Chondrocyte (in vitro differentiated cells): ENCODE measurements at regions not wholly inside any gene's neighbourhood (a gene's known extent, or its start where the extent isn't known, plus 50 kb on each side); places are given as distances from the start of the nearest gene placed in this dataset.

ENCODE experiments used
- DNase-seq: peaks from one replicate; pipeline ENCODE4 v3.0.0; 2021; ENCODE audit warnings: mixed read lengths, low spot score
- H3K27ac Mint-ChIP-seq: one replicate; pipeline ENCODE4 v1.8.0; 2021; ENCODE audit warnings: mild to moderate bottlenecking, moderate library complexity, mixed read lengths; ENCODE audit not compliant: unreplicated experiment
- H3K27me3 Mint-ChIP-seq: 2 replicates; pipeline ENCODE4 v1.8.0; 2021; ENCODE audit warnings: low read depth, mixed read lengths
- H3K36me3 Mint-ChIP-seq: 2 replicates; pipeline ENCODE4 v1.8.0; 2021; ENCODE audit warnings: low read depth, mixed read lengths
- H3K4me1 Mint-ChIP-seq: 2 replicates; pipeline ENCODE4 v1.8.0; 2021; ENCODE audit warnings: low read depth, mild to moderate bottlenecking, mixed read lengths
- H3K4me3 Mint-ChIP-seq: one replicate; pipeline ENCODE4 v1.8.0; 2021; ENCODE audit warnings: mild to moderate bottlenecking, moderate library complexity, mixed read lengths; ENCODE audit not compliant: unreplicated experiment
- H3K9me3 Mint-ChIP-seq: 2 replicates; pipeline ENCODE4 v1.8.0; 2021; ENCODE audit warnings: low read depth, mixed read lengths
- CTCF ChIP-seq: fragments of 200-600 bp; sonication (generic); IDR thresholded peaks from 2 replicates; pipeline ENCODE4 v1.5.0; 2021; ENCODE audit warnings: antibody characterized with exemption, mild to moderate bottlenecking, moderate library complexity

DNA sequence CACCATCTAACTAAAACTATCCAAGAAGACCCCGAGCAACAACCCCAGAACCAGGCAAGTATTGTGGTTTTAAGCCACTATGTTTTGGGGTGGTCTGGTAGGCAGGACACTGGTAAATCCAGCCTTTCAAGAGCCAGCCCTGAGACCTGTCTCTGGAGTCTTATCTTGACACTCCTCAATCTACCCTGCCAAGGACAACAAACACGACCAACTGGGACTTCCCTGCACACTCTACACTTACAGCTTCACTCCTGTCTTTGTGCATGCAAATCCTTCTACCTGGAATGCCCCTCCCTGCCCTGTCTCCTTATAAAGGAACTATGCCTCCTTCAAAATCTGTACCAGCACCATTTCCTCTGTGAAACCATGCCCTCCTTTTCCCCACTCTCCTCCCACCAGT, 107.3 kb downstream of the RPL27A start:
- Mint-ChIP-seq H3K4me3 (no peak overlapping the region), H3K4me1 (peaks cover 29% of the 10 kb centered on the region), H3K36me3 (peaks cover 6% of the 10 kb centered on the region), H3K9me3 (no peaks in the 10 kb centered on the region), H3K27me3 (no peaks in the 10 kb centered on the region), H3K27ac (no peak overlapping the region)
- DNase-seq: no peak
- no peak for TF ChIP-seq CTCF

- DNase-seq: no peak
- Mint-ChIP-seq H3K4me3 (no peak overlapping the region), H3K27me3 (no peaks in the 10 kb centered on the region), H3K9me3 (no peaks in the 10 kb centered on the region), H3K27ac (no peak overlapping the region), H3K4me1 (peaks cover 28% of the 10 kb centered on the region), H3K36me3 (peaks cover 10% of the 10 kb centered on the region)
- no peak for TF ChIP-seq CTCF
Observed at GRCh38 chr11:8790968-8791367, 108.4 kb downstream of the RPL27A start.

- no peaks in the 10 kb centered on the region for H3K9me3 Mint-ChIP-seq
- DNase-seq: no peak
- no peak for TF ChIP-seq CTCF
- peaks cover 8% of the 10 kb centered on the region for H3K36me3 Mint-ChIP-seq
- H3K4me3 Mint-ChIP-seq: no peak overlapping the region
- no peak overlapping the region for H3K27ac Mint-ChIP-seq
- peaks cover 16% of the 10 kb centered on the region for H3K4me1 Mint-ChIP-seq
- no peaks in the 10 kb centered on the region for H3K27me3 Mint-ChIP-seq
Observed at GRCh38 chr11:8792710-8793109, 110.1 kb downstream of the RPL27A start.

DNA sequence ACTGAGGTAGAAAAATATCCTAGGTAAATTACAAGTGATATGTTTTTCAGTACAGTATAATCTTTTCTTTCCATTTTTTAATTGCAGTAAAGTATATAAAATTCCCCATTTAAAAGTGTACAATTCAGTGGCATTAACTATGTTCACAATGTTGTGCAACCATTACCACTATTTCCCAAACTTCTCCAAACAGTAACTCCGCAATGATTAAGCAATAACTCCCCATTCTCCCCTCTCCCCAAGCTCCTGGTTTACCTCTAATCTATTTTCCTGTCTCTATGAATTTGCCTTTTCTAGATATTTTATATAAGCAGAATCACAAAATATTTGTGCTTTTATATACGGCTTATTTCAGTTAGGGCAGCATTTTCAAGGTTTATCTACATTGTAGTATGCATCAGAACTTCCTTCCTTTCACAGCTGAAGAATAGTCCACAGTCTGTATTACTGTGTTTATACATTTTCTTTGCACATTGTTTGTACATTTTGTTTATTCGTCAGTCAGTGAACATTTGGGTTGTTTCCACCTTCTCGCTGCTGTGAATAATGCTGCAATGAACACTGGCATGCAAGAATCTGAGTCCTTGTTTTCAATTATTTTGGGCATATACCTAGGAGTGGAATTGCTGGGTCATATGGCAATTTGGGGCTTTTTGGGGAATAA, 110.7 kb downstream of the RPL27A start:
- no peak for TF ChIP-seq CTCF
- H3K4me1 Mint-ChIP-seq: peaks cover 16% of the 10 kb centered on the region

DNA sequence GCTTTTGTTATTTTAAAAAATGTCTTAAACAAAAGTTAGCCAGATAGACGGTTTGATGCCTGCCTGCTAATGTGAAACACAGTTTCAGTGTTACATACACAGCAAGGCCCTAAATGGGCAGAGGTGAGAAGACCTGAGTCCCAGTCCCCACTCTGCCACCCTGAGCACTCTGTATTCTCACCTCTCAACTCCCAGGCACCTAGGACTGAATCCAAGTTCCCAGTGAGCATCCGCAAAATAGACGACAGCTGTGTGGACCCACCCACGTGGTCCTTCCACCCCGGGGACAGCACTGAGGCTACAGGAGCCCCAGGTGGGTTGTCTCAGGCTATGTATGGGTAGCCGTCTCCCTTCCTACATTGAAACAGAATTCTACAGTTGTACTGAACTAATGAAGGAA, 111.5 kb downstream of the RPL27A start:
- Mint-ChIP-seq H3K4me3 (no peak overlapping the region), H3K27ac (no peak overlapping the region), H3K27me3 (no peaks in the 10 kb centered on the region), H3K36me3 (peaks cover 13% of the 10 kb centered on the region), H3K4me1 (peaks cover 10% of the 10 kb centered on the region), H3K9me3 (no peaks in the 10 kb centered on the region)
- DNase-seq: no peak
- no peak for TF ChIP-seq CTCF

More for the DNA sequence above, 110.7 kb downstream of the RPL27A start:
- peaks cover 13% of the 10 kb centered on the region for H3K36me3 Mint-ChIP-seq
- no peaks in the 10 kb centered on the region for H3K9me3 Mint-ChIP-seq
- no peak overlapping the region for H3K4me3 Mint-ChIP-seq
- H3K27me3 Mint-ChIP-seq: no peaks in the 10 kb centered on the region
- no peak for DNase-seq
- no peak overlapping the region for H3K27ac Mint-ChIP-seq
